ENCODE measurements at regions not wholly inside any gene's neighbourhood (a gene's known extent, or its start where the extent isn't known, plus 50 kb on each side); places are given as distances from the start of the nearest gene placed in this dataset.

GRCh38 chr9:80569236-80569635, 997.5 kb downstream of the TLE4 start:
- DNase-seq: no peak

DNA sequence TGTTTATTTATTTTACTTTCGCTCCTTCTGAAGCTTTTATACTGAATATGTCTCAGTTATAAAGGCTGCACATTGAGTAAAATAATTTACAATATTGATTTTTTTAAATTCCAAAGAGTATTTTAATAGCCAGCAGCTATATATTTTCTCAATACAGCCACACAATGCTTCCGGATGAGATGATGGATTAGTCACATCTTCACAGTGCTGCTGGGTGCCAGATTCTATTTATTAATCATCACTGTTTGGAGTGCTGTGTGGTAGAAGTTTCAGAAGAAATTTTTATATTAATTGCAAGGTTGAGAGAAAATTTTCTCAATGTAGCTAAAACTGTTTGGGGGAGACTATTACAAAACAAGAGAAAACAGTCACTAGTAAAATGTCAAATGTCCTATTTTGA, 989.8 kb downstream of the TLE4 start:
- no peak for DNase-seq

DNA sequence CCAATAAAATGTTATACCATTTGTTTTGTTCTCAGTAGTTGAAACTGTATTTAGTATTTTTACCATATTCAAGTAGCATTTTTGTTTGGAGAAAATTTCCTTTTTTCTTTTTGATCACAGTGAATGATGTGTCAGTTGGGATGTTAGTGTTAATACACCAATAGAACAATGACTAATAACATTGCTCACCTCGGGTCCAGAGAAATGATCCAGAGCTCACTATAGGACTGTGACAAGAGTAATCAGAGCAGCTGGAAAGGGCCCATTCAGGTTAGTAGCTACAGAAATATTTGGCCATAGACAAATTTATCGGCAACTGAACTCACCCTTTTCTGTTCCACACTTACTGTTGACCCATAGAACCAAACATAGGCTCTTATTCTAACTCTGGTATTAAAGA, 989.2 kb downstream of the TLE4 start:
- no peak for DNase-seq

GRCh38 chr9:80557256-80557655, 985.5 kb downstream of the TLE4 start:
- DNase-seq: no peak

DNA sequence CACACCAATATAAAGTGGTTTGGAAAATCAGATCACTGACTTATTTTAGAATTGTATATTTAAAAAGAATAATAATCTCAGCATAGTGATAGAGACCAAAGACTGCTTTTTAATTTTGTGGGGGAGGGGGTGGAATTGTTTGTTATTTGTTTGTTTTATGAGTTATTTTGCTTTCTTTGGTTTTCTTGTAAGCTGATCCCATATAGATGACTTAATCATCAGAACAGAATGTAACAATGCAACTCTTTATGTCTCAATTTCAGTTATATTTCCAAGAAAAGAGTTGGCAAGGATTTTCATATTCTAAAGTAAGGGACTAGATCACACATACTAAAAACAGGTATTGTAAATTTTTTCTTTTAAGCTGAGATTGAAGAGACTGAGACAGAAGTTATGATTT, 984.9 kb downstream of the TLE4 start:
- no peak for DNase-seq

DNA sequence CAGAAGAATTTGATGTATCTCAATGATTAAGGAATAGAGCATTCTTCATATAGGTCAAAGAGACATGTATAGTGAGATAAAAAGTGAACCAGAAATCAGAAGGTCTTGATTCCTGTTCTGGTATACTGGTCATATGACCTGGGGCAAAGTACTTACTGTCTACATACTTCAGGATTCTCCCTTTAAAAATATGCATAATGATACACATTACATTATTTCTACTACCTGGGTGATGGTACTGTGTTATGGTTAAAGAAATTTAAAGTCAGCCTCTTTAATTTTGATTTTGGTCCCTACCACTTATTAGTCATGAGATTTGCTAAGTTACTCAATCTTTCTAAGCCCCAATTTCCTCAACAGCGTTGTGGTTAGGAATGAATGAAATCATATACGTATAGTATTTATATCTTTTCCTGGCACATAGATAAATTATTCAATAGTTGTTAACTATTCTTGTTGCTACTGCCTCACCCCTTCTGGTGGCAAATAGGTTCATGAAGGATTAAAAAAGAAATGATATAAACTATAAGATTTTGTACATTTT, 984.1 kb downstream of the TLE4 start:
- no peak for DNase-seq

DNA sequence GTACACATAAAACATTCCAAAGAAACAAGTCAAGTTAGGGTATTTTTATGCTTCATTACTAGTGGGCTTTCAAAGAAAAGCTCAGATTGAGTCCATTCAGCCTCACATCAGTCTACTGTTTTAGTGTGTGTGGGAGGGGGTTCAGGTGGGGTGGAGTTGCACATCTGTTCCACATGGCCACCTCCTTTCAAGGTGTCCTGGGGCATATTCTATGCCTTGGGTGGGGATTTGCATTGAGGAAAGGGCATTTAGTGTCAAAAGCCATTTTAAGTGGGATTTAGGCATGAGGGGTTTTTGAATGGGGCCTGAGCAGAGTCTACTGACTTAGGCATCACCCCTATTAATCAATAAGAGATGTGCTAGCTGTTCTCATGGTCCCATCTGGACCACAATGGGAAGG, 983.1 kb downstream of the TLE4 start:
- no peak for DNase-seq

GRCh38 chr9:80554301-80554700, 982.5 kb downstream of the TLE4 start:
- DNase-seq: no peak

DNA sequence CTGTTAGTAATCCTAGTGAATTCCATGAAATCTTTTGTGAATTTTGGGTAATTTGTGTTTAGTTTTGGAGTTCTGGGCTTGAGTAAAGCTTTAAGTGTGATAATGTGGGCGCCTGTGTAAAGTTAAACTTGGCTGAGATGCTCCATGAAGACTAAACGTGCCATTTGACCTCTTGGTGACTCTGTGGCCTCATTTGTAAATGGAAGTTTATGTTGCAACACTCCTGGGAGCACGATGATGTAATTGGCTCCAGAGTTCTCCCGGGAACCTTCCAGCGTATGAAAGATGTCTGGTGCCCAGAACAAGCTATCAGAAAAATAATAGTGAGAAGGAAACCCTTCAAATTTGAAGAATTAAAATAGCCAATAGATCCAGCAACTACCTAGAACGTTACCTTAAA, 981.2 kb downstream of the TLE4 start:
- DNase-seq: no peak

GRCh38 chr9:80550181-80550580, 978.4 kb downstream of the TLE4 start:
- DNase-seq: no peak

GRCh38 chr9:80547613-80548012, 975.8 kb downstream of the TLE4 start:
- no peak for DNase-seq

- no peak for DNase-seq
Measured at GRCh38 chr9:80540387-80540786, 968.6 kb downstream of the TLE4 start.

- no peak for DNase-seq
Measured at GRCh38 chr9:80538976-80539375, 967.2 kb downstream of the TLE4 start.

GRCh38 chr9:80522465-80522864, 950.7 kb downstream of the TLE4 start:
- DNase-seq: no peak

GRCh38 chr9:80521151-80521550, 949.4 kb downstream of the TLE4 start:
- no peak for DNase-seq

GRCh38 chr9:80520231-80520630, 948.5 kb downstream of the TLE4 start:
- DNase-seq: no peak

- DNase-seq: no peak
Measured at GRCh38 chr9:80518441-80518840, 946.7 kb downstream of the TLE4 start.

GRCh38 chr9:80516679-80517078, 944.9 kb downstream of the TLE4 start:
- DNase-seq: no peak

- no peak for DNase-seq
Measured at GRCh38 chr9:80509358-80509757, 937.6 kb downstream of the TLE4 start.

GRCh38 chr9:80507611-80508010, 935.8 kb downstream of the TLE4 start:
- no peak for DNase-seq

- DNase-seq: no peak
Measured at GRCh38 chr9:80504601-80505230, 933.0 kb downstream of the TLE4 start.

- DNase-seq: no peak
Measured at GRCh38 chr9:80503671-80504281, 932.0 kb downstream of the TLE4 start.

DNA sequence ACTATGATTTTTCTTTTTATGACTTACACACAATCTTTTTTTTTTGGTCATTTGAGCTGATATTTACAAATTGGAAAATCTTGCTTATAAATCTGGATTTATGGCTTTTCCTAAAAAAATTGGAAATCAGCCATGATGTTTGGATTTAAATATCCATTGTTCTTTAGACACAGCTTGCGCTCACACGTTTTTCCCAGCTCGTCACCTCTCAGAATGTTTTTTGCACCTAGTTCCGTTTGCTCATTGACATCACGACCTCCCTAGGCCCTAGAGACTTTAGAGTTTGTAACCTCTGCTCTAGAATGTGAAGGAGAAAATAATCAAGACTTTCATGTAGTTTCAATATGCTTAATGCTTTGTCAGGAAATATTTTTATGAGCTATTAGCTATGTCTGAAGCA, 930.5 kb downstream of the TLE4 start:
- no peak for DNase-seq

DNA sequence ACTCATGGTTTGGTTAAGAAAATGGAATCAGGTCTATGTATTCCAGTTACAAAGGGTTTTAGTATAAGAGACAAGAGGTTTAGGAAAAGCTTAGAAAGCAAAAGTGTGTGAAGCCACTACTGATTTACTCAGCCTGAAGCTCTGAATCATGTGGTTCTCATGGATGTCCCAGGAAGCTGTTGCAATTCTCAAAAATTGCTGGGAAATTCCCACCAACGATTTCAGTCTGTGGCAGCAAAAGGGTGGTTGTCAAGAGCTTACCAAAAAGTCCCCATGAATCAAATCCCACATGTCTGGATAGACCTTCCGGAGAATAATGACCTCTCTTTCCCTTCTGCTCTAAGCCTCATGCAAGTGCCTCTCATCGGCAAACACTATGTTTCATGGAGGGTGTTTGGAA, 929.9 kb downstream of the TLE4 start:
- no peak for DNase-seq

GRCh38 chr9:80500300-80500699, 928.5 kb downstream of the TLE4 start:
- no peak for DNase-seq

Measured in NCI-H2227 treated with DMSO at 0.1 percent for 48 hours (cell line).